Hematopoietic multipotent progenitor cell treated with erythropoietin and hydrocortisone succinate and interleukin-3 and kit ligand, for 15 days (in vitro differentiated cells): ENCODE measurements at regions not wholly inside any gene's neighbourhood (a gene's known extent, or its start where the extent isn't known, plus 50 kb on each side); places are given as distances from the start of the nearest gene placed in this dataset.
A peak's percentile ranks its signal among the peaks of the same experiment; 100 is the strongest.

ENCODE experiments used
- DNase-seq: peaks from one replicate; pipeline ENCODE4 v3.0.0-alpha.2; 2015; ENCODE audit warnings: low spot score

GRCh38 chr17:33642002-33642401 lies 348.9 kb upstream of the ASIC2 start:
- DNase-seq, result no peak

DNA sequence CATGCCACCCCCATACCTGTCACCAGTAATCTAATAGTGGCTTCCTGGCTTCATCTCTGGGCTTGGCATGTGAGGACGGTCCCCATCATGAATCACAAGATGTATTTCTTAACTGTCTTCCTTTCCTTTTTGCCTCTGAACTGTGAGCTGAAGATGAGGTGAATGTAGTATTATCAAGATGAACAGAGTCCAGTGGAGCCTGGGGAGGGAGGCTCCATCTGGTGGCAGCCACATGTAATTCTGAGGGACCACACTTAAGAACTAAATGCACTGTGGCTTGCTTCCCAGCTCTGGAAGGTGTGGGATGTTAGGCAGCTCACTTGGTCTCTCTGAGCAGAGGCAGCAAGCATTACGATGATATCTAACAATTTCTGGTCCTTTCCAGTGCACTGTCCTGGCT lies 354.9 kb upstream of the ASIC2 start:
- DNase-seq, result no peak

DNA sequence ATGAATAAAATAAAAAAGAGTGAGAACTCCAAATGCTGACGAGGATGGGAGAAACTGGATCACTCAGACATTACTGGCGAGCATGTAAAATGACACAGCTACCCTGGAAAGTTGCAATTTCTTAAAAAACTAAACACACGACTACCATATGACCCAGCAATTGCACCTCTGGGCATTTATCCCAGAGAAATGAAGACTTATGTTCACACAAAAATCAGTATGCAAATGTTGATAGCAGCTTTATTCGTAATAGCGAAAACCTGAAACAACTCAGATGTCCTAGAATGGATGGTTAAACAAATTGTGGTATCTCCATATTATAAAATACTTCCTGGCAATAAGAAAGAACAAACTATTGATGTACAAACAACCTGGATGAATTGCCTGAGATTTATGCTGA lies 357.2 kb upstream of the ASIC2 start:
- DNase-seq, result no peak

- DNase-seq, result no peak
These were observed 358.6 kb upstream of the ASIC2 start for GRCh38 chr17:33651686-33652085.

DNA sequence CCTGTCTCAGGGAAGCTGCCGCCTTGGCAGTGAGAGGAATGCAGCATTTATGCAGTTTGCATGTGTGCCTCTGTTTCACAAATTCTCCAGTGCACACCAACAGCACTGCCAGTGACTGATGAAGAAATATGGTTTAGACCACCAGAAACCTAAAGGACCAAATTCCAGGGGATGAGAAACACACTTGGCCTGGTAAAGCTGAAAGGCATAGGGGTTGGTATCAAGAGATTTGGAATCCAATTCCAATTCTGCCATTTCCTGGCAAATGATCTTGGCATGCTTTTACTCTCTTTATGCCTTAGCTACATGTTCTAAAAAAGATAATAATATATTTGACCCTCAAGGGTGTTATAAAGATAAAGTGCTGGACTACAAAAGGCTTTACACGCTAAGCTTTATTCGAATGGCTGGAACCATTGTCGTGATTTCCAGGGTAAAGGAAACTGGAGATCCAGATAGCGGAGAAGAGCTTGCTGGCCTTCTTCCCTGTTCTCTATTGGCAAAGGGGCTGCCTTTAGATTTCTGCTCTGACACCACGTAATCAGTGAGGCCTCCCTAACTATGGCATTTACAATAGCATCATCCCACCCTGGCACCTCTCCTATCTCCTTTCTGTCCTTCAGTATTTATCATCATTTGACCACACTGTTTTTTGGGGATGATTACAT lies 359.8 kb upstream of the ASIC2 start:
- DNase-seq, result no peak

- DNase-seq, result no peak
These were observed 360.3 kb upstream of the ASIC2 start for GRCh38 chr17:33653399-33653788.

- no peak for DNase-seq
These were observed 364.1 kb upstream of the ASIC2 start for GRCh38 chr17:33657181-33657580.

DNA sequence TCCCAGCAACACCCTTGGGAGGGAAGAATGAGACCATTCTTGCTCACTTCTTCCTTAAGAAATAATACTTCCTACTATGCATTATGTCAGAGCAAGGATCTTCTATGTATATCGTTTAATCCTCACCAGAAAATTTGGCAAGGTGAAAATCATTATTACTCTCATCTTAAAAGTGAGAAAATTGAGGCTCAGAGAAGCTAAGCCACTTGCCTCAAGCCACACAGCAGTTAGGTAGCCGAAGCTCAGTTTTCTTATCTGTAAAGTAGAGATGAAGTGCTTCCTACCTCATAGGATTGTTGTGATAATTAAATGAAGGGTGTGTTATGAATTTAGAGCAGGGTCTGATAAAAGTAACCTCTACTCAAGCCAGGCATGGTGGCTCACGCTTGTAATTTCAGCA lies 368.9 kb upstream of the ASIC2 start:
- no peak for DNase-seq

- DNase-seq, result no peak
These were observed 371.2 kb upstream of the ASIC2 start for GRCh38 chr17:33664116-33664840.

DNA sequence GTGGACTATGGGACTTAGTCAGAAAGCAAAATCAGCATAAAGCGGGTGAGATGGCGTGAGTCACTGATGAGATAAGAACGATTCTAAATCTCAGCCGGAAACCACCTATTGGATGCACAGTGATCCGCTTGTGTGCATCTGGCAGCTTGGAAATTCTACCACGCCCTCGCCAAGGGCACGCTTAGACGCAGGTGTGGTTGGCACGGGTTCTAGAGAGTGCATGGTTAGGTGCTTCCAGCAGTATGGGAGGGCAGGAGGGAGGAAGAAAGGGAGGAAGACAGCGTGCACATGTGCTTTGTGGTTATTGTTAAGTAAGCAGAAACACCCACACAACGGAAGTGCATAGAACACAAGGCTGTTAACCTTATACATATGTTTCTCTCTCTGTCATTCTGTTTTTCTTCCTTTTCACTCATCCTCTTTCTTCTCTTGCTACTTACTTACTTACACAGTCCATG lies 374.0 kb upstream of the ASIC2 start:
- no peak for DNase-seq

DNA sequence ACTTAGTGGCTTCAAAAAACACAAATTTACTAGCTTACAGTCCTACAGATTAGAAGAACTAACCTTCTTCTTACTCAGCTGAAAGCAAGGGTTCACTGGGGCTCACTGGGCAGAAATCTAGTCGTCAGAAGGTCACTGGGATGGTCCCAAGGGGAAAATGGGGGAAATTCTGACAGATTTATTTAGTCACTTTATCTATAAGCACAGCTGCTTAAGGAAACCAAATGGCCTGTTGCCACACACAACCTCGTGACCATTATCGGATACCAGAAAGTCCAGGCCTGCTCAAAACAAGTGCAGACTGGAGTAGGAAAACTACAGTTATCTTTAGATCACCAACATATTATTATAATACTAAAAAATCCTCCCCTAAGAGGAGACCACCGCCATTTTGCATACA lies 374.6 kb upstream of the ASIC2 start:
- DNase-seq, result no peak

DNA sequence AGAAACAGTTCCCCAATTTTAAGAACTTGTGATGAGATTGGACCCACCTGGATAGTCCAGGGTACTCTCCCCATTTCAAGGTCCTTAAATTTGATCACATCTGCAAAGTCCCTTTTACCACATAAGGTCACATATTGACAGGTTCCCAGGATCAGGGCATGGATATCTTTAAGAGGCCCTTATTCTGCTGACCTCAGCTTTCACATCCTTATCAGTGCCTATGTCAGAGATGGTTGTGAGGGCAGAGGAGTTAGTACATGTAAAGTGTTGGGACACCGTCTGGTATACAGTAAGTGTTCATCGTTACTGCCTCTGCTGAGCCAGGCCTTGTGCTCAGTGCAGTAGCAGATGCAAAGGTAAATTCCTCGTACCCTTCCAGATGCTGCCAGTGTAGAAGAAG lies 375.4 kb upstream of the ASIC2 start:
- no peak for DNase-seq

GRCh38 chr17:33671491-33671890 lies 378.4 kb upstream of the ASIC2 start:
- no peak for DNase-seq

DNA sequence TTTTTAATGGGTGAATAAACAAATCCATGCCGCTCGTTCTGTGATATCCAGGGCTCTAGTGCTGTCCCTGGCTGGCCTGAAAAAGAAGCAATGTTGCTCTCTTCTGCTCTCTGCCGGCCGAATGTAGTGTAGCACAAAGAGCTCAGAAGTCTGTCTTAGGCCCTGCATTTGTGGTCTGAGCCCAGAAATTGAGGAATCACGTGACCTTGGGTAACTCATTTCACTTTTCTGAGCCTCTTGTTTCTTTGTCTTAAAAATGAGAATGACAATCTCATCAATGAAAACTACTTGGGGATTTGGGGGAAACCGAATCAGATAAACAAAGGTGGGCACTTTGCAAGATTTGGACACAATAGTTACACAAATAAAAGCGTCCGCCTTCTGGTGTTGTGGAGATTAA lies 381.6 kb upstream of the ASIC2 start:
- peak; percentile 27 for DNase-seq

GRCh38 chr17:33676444-33676843 lies 383.3 kb upstream of the ASIC2 start:
- DNase-seq, result no peak

- DNase-seq, result no peak
These were observed 386.5 kb upstream of the ASIC2 start for GRCh38 chr17:33679595-33679994.

- no peak for DNase-seq
These were observed 387.4 kb upstream of the ASIC2 start for GRCh38 chr17:33680472-33680871.

- DNase-seq, result no peak
These were observed 389.5 kb upstream of the ASIC2 start for GRCh38 chr17:33682599-33682998.

- no peak for DNase-seq
These were observed 391.6 kb upstream of the ASIC2 start for GRCh38 chr17:33684735-33685134.

GRCh38 chr17:33686171-33686570 lies 393.1 kb upstream of the ASIC2 start:
- peak; percentile 53 for DNase-seq

- no peak for DNase-seq
These were observed 394.7 kb upstream of the ASIC2 start for GRCh38 chr17:33687831-33688230.

- no peak for DNase-seq
These were observed 395.7 kb upstream of the ASIC2 start for GRCh38 chr17:33688771-33689170.

- no peak for DNase-seq
These were observed 396.6 kb upstream of the ASIC2 start for GRCh38 chr17:33689725-33690124.

DNA sequence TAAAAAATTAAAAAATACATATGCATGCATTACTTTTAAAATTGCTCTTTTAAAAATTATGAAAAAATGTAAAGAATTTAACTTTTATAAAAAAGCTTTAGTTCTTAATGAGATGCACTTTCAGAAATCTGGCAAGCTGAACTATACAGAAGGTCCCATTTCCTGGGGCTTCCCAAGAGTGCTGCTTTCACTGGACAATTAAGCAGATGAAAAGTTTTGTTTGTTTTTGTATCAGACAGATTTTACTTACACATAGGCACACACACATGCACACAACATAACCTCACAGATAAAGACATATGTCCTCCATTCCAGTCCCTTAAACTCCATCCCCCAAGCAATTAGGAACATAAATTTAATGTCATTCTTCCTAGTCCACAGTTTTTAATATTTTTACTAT lies 402.3 kb upstream of the ASIC2 start:
- no peak for DNase-seq
